Neural cell (in vitro differentiated cells): ENCODE measurements at regions not wholly inside any gene's neighbourhood (a gene's known extent, or its start where the extent isn't known, plus 50 kb on each side); places are given as distances from the start of the nearest gene placed in this dataset.

Experiments
- H2AFZ ChIP-seq: fragments of 200-600, 300-800 bp; sonication (generic), shearing (Covaris generic); 2 replicates; pipeline ENCODE4 v1.6.0; 2014; ENCODE audit warnings: low read depth, mild to moderate bottlenecking, antibody characterized with exemption, low read length, moderate library complexity
- H3F3A ChIP-seq: fragments of 200-600 bp; shearing (Covaris generic); 2 replicates; pipeline ENCODE4 v1.6.1; 2016; ENCODE audit warnings: mild to moderate bottlenecking, moderate library complexity, mixed read lengths, antibody characterized with exemption, low read length; ENCODE audit not compliant: insufficient read depth, poor library complexity, severe bottlenecking
- H3K27ac ChIP-seq: fragments of 200-600, 300-800 bp; sonication (generic), shearing (Covaris generic); 2 replicates; pipeline ENCODE4 v1.5.1; 2014; ENCODE audit warnings: mild to moderate bottlenecking, low read length, moderate library complexity
- H3K27me3 ChIP-seq: fragments of 300-800, 200-600 bp; sonication (generic), shearing (Covaris generic); 2 replicates; pipeline ENCODE4 v1.6.0; 2014; ENCODE audit warnings: mild to moderate bottlenecking, low read depth, low read length, moderate library complexity; ENCODE audit not compliant: insufficient read depth
- H3K36me3 ChIP-seq: fragments of 300-800, 200-600 bp; sonication (generic), shearing (Covaris generic); 2 replicates; pipeline ENCODE4 v1.5.1; 2014; ENCODE audit warnings: mild to moderate bottlenecking, antibody characterized with exemption, low read length, moderate library complexity; ENCODE audit not compliant: insufficient read depth
- H3K4me2 ChIP-seq: fragments of 300-800, 200-600 bp; sonication (generic), shearing (Covaris generic); 2 replicates; pipeline ENCODE4 v1.6.0; 2014; ENCODE audit warnings: mild to moderate bottlenecking, low read length
- H3K4me3 ChIP-seq: fragments of 300-800, 200-600 bp; sonication (generic), shearing (Covaris generic); 2 replicates; pipeline ENCODE4 v1.5.1; 2014; ENCODE audit warnings: mild to moderate bottlenecking, low read length, moderate library complexity
- H3K79me2 ChIP-seq: fragments of 200-600 bp; shearing (Covaris generic); replicated peaks from 2 replicates; pipeline ENCODE4 v1.6.0; 2014; ENCODE audit warnings: mild to moderate bottlenecking, low read length, moderate library complexity; ENCODE audit not compliant: insufficient read depth
- H3K9ac ChIP-seq: fragments of 300-800, 200-600 bp; sonication (generic), shearing (Covaris generic); 2 replicates; pipeline ENCODE4 v1.6.1; 2016; ENCODE audit warnings: mild to moderate bottlenecking, low read length, mixed read lengths
- H3K9me2 ChIP-seq: fragments of 200-600 bp; shearing (Covaris generic); 2 replicates; pipeline ENCODE4 v1.6.1; 2016; ENCODE audit warnings: mild to moderate bottlenecking, low read length, mixed read lengths; ENCODE audit not compliant: insufficient read depth
- H3K9me3 ChIP-seq: fragments of 200-600, 300-800 bp; sonication (generic), shearing (Covaris generic); 2 replicates; pipeline ENCODE4 v1.6.1; 2016; ENCODE audit warnings: mild to moderate bottlenecking, mixed run types, low read length, moderate library complexity, mixed read lengths
- H4K20me1 ChIP-seq: fragments of 200-600 bp; shearing (Covaris generic); 2 replicates; pipeline ENCODE4 v1.6.1; 2016; ENCODE audit warnings: mild to moderate bottlenecking, mixed run types; ENCODE audit not compliant: insufficient read depth
- EP300 ChIP-seq: fragments of 450-650 bp; conservative IDR thresholded peaks from 2 replicates; pipeline ENCODE4 v1.6.1; 2014; ENCODE audit warnings: antibody characterized with exemption, mild to moderate bottlenecking, moderate library complexity; ENCODE audit not compliant: poor library complexity, severe bottlenecking
- EZH2 ChIP-seq: fragments of 200-600, 300-800 bp; shearing (Covaris generic), sonication (generic); IDR thresholded peaks from 2 replicates; pipeline ENCODE4 v1.6.1; 2014; ENCODE audit warnings: antibody characterized with exemption, low read length, borderline replicate concordance, mild to moderate bottlenecking; ENCODE audit not compliant: insufficient read depth, poor library complexity, severe bottlenecking
- MXI1 ChIP-seq: fragments of 450-650 bp; conservative IDR thresholded peaks from 2 replicates; pipeline ENCODE4 v1.6.1; 2014; ENCODE audit warnings: antibody characterized with exemption, mild to moderate bottlenecking; ENCODE audit not compliant: poor library complexity, severe bottlenecking
- POLR2AphosphoS5 ChIP-seq: IDR thresholded peaks from 2 replicates; pipeline ENCODE4 v1.6.1; 2012
- RAD21 ChIP-seq: fragments of 450-650 bp; conservative IDR thresholded peaks from 2 replicates; pipeline ENCODE4 v1.6.1; 2014; ENCODE audit warnings: antibody characterized with exemption, mild to moderate bottlenecking, moderate library complexity
- SMC3 ChIP-seq: fragments of 450-650 bp; conservative IDR thresholded peaks from 2 replicates; pipeline ENCODE4 v1.6.1; 2014; ENCODE audit warnings: antibody characterized with exemption, mild to moderate bottlenecking, moderate library complexity; ENCODE audit not compliant: poor library complexity
- TAF1 ChIP-seq: IDR thresholded peaks from 2 replicates; pipeline ENCODE4 v1.6.1; 2012; ENCODE audit warnings: low read depth
- TF ChIP-seq, protein P1 (sequence below): IDR thresholded peaks from 2 replicates; pipeline ENCODE4 v1.6.1; 2012; ENCODE audit warnings: borderline replicate concordance
- TF ChIP-seq, protein P2 (sequence below): fragments of 450-650 bp; IDR thresholded peaks from 2 replicates; pipeline ENCODE4 v1.5.1; 2014; ENCODE audit warnings: antibody characterized with exemption, mild to moderate bottlenecking, moderate library complexity; ENCODE audit not compliant: poor library complexity, severe bottlenecking

DNA sequence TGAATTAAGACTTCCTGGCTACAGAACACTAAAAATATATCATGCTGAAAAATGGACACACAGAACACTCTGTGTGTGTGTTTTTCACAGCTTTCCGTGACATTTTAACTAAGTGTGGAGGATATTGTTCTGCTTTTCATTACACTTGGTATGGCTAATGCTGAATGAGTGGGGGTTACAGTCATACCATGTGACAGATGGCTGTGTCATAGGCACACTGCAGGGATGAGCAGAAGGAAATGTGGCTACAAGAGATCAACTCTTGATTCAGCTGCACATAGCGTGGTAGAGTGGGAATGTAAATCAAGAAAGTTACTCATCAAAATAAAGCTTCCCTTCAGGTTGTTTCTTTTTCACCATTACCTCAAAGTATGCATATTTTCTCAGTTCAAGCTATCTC, 669.8 kb downstream of the IQCM start:
- Histone ChIP-seq H3K9me3 (no peaks in the 10 kb centered on the region), H3K36me3 (no peaks in the 10 kb centered on the region), H3F3A (no peaks in the 10 kb centered on the region), H3K4me3 (no peak overlapping the region), H2AFZ (no peak overlapping the region), H3K4me2 (no peak overlapping the region), H3K27me3 (no peaks in the 10 kb centered on the region), H4K20me1 (no peaks in the 10 kb centered on the region), H3K9ac (no peak overlapping the region), H3K79me2 (no peaks in the 10 kb centered on the region), H3K27ac (no peak overlapping the region), H3K9me2 (no peaks in the 10 kb centered on the region)
- TF ChIP-seq EZH2 (no peak), RAD21 (no peak), SMC3 (no peak), POLR2AphosphoS5 (no peak), EP300 (no peak), MXI1 (no peak), TAF1 (no peak)
- TF ChIP-seq, protein P1, sequence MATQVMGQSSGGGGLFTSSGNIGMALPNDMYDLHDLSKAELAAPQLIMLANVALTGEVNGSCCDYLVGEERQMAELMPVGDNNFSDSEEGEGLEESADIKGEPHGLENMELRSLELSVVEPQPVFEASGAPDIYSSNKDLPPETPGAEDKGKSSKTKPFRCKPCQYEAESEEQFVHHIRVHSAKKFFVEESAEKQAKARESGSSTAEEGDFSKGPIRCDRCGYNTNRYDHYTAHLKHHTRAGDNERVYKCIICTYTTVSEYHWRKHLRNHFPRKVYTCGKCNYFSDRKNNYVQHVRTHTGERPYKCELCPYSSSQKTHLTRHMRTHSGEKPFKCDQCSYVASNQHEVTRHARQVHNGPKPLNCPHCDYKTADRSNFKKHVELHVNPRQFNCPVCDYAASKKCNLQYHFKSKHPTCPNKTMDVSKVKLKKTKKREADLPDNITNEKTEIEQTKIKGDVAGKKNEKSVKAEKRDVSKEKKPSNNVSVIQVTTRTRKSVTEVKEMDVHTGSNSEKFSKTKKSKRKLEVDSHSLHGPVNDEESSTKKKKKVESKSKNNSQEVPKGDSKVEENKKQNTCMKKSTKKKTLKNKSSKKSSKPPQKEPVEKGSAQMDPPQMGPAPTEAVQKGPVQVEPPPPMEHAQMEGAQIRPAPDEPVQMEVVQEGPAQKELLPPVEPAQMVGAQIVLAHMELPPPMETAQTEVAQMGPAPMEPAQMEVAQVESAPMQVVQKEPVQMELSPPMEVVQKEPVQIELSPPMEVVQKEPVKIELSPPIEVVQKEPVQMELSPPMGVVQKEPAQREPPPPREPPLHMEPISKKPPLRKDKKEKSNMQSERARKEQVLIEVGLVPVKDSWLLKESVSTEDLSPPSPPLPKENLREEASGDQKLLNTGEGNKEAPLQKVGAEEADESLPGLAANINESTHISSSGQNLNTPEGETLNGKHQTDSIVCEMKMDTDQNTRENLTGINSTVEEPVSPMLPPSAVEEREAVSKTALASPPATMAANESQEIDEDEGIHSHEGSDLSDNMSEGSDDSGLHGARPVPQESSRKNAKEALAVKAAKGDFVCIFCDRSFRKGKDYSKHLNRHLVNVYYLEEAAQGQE, result no peak
- TF ChIP-seq, protein P2, sequence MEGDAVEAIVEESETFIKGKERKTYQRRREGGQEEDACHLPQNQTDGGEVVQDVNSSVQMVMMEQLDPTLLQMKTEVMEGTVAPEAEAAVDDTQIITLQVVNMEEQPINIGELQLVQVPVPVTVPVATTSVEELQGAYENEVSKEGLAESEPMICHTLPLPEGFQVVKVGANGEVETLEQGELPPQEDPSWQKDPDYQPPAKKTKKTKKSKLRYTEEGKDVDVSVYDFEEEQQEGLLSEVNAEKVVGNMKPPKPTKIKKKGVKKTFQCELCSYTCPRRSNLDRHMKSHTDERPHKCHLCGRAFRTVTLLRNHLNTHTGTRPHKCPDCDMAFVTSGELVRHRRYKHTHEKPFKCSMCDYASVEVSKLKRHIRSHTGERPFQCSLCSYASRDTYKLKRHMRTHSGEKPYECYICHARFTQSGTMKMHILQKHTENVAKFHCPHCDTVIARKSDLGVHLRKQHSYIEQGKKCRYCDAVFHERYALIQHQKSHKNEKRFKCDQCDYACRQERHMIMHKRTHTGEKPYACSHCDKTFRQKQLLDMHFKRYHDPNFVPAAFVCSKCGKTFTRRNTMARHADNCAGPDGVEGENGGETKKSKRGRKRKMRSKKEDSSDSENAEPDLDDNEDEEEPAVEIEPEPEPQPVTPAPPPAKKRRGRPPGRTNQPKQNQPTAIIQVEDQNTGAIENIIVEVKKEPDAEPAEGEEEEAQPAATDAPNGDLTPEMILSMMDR, result no peak

DNA sequence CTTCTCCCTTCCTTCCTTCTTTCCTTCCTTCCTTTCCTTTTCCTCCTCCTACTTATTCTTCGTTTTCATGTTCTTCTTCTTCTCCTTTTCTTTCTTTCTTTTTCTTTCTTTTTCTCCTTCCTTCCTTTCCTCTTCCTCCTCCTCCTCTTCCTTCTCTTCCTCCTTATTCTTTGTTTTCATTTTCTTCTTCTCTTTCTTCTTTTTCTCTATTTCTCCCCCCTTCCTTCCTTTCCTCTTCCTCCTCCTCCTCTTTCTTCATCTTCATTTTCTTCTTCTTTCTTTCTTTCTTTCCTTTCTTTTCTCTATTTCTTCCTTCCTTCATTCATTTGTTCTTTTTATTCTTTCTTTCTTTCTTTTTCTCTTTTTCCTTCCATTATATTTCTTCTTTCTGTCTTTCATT, 671.6 kb downstream of the IQCM start:
- Histone ChIP-seq H3K79me2 (no peaks in the 10 kb centered on the region), H3K4me2 (no peak overlapping the region), H3K9me2 (no peaks in the 10 kb centered on the region), H3K27me3 (no peaks in the 10 kb centered on the region), H3K27ac (no peak overlapping the region), H3K9me3 (no peaks in the 10 kb centered on the region), H3K36me3 (no peaks in the 10 kb centered on the region), H2AFZ (no peak overlapping the region), H3K4me3 (no peak overlapping the region), H4K20me1 (no peaks in the 10 kb centered on the region), H3F3A (no peaks in the 10 kb centered on the region), H3K9ac (no peak overlapping the region)
- TF ChIP-seq, protein P2, result no peak
- TF ChIP-seq EP300, result no peak
- TF ChIP-seq RAD21, result no peak
- no peak for TF ChIP-seq EZH2
- no peak for TF ChIP-seq SMC3
- TF ChIP-seq POLR2AphosphoS5, result no peak
- TF ChIP-seq MXI1, result no peak
- TF ChIP-seq, protein P1, result no peak
- TF ChIP-seq TAF1, result no peak
